ENCODE measurements at regions not wholly inside any gene's neighbourhood (a gene's known extent, or its start where the extent isn't known, plus 50 kb on each side); places are given as distances from the start of the nearest gene placed in this dataset.

DNA sequence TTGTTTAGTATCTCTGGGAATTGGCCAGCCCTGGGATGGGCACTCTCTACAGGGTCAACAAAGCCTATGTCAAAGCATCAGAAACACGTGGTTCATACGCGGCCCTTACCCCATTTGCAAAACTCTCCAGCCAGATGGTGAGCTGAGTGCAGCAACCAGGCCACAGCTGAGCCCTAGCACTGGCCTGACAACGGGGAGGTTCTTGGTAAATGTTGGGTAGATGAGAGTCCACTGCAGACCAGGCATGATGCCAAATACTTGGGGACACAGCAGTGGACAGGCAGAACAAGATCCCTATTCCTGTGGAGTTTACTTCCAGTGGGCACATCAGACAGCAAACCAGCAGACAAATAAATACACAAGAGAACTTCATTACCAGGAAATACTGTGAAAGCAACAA is 172.1 kb upstream of the SYT13 start:
- TF ChIP-seq, protein P1, sequence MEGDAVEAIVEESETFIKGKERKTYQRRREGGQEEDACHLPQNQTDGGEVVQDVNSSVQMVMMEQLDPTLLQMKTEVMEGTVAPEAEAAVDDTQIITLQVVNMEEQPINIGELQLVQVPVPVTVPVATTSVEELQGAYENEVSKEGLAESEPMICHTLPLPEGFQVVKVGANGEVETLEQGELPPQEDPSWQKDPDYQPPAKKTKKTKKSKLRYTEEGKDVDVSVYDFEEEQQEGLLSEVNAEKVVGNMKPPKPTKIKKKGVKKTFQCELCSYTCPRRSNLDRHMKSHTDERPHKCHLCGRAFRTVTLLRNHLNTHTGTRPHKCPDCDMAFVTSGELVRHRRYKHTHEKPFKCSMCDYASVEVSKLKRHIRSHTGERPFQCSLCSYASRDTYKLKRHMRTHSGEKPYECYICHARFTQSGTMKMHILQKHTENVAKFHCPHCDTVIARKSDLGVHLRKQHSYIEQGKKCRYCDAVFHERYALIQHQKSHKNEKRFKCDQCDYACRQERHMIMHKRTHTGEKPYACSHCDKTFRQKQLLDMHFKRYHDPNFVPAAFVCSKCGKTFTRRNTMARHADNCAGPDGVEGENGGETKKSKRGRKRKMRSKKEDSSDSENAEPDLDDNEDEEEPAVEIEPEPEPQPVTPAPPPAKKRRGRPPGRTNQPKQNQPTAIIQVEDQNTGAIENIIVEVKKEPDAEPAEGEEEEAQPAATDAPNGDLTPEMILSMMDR (IDR thresholded peaks at IDR 0.05; ENCODE audit: low read depth, low read length, missing control alignments), result no peak
- DNase-seq (ENCODE audit: low read depth), result no peak
- in situ Hi-C loops (cut with HindIII; ENCODE audit: low sequenced_read_pairs), result no loop called here
- H3K4me3 ChIP-seq (ENCODE audit: low read depth, low read length), result no peak overlapping the region

DNA sequence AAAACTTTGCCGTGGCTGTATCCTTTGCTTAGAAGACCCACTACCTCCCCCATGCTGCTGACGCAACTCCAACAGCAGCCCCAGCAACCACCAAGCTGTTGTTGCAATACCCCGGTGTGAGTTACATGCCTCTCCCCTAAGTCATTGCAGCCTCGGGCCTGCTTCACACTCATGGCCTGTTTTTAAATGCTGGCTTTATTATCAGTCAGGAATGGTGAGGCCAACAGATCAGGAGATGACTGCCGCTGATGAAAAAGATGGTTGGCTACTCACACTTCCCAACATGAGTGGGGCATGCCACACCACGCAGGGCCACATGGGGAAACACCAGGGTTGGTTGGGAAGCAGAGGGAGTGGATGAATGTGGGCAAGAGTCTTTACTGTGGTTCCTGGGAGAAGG is 171.5 kb upstream of the SYT13 start:
- peak; percentile 40 for DNase-seq (ENCODE audit: low read depth)
- TF ChIP-seq, protein P1 (IDR thresholded peaks at IDR 0.05; ENCODE audit: low read depth, low read length, missing control alignments), result no peak
- in situ Hi-C loops (cut with HindIII; ENCODE audit: low sequenced_read_pairs), result no loop called here
- no peak overlapping the region for H3K4me3 ChIP-seq (ENCODE audit: low read depth, low read length)

DNA sequence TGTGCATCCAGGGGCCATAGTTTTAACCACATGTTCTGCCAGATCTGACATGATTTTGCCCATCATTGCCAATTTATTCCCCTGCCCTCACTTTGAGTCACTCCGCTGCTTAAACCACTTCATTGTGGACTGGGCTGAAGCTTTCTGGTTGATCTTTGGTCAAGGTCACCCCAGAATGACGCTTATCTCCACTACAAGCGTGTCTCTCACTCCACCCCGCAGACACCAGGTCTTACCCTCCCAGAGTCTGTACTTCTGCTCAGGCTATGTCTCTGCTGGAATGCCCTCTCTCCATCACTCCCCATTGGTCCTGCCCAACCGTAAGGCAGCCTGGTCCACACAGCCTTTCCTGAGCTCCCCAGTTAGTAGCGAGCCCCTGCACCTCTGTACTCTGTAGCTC is 170.5 kb upstream of the SYT13 start:
- no peak overlapping the region for H3K4me3 ChIP-seq (ENCODE audit: low read depth, low read length)
- TF ChIP-seq, protein P1 (IDR thresholded peaks at IDR 0.05; ENCODE audit: low read depth, low read length, missing control alignments), result no peak
- in situ Hi-C loops (cut with HindIII; ENCODE audit: low sequenced_read_pairs), result no loop called here
- DNase-seq (ENCODE audit: low read depth), result no peak

DNA sequence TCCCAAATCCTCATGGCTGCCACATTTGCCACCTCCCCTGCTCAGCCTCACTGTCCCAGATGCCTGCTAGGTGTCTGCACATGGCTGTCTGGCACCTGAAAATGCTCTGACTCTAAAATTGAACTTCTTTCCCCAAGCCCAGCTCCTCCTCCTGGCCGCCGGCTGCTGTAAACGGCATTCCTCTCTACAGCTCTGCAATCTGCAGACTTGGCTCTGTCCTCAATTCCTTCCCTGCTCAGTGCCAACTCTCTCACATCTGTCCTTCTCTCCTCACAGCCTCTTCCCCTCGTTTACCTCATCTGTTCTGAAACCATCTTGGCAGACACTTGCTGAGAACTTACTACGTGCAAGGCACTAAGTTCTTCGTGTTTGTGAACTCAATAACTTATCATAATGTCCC is 169.4 kb upstream of the SYT13 start:
- in situ Hi-C loops (cut with HindIII; ENCODE audit: low sequenced_read_pairs), result no loop called here
- TF ChIP-seq, protein P1 (IDR thresholded peaks at IDR 0.05; ENCODE audit: low read depth, low read length, missing control alignments), result no peak
- H3K4me3 ChIP-seq (ENCODE audit: low read depth, low read length), result no peak overlapping the region

DNA sequence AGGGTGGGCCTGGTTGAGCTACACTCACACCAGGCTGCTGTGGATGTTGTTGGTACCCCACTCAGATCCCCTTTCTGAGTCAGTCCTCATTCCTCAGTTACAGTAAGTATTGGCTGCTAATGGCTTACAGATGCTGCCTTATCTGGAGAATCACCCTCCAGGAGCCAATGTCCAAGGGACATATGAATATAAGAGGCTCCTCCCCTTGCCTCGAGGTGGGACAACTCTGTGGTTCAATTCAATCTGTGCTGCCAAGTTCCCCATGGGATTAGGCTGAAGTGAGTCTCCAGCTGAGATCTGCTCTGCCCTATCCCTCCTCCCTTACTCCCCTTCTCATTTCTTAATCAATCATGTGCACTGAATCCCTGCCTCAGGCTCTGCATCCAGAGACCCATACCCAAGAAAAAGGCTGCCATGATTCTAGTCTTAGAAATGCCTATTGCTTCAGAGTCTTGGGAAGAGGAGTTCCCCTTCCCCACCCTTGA is 168.8 kb upstream of the SYT13 start:
- in situ Hi-C loops (cut with HindIII; ENCODE audit: low sequenced_read_pairs), result no loop called here
- TF ChIP-seq, protein P1 (IDR thresholded peaks at IDR 0.05; ENCODE audit: low read depth, low read length, missing control alignments), result no peak
- no peak overlapping the region for H3K4me3 ChIP-seq (ENCODE audit: low read depth, low read length)
- no peak for DNase-seq (ENCODE audit: low read depth)

More for the DNA sequence above, 169.4 kb upstream of the SYT13 start:
- no peak for DNase-seq (ENCODE audit: low read depth)

DNA sequence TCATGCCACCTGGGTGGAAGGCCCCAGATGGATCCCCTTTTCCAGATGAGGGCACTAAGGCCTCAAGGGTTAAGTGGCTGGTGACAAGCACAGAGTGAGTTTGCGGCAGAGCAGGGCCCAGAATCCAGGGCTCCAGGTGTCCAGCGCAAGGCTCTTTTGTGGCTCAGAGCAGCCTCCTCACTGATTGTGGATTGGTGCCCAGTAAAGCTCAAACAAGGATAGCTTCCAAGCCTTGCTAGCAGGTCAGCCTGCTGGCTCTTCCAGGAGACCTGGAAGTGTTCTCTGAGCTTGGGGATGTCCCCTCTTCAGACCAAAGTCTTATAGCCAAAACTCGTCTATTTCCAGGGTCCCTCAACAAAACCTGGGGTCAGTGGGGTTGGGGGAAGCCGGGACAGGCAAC is 167.6 kb upstream of the SYT13 start:
- no peak for DNase-seq (ENCODE audit: low read depth)
- H3K4me3 ChIP-seq (ENCODE audit: low read depth, low read length), result no peak overlapping the region
- TF ChIP-seq, protein P1 (IDR thresholded peaks at IDR 0.05; ENCODE audit: low read depth, low read length, missing control alignments), result no peak
- in situ Hi-C loops (cut with HindIII; ENCODE audit: low sequenced_read_pairs), result no loop called here
